NCI-H460 (cell line): ENCODE measurements at regions not wholly inside any gene's neighbourhood (a gene's known extent, or its start where the extent isn't known, plus 50 kb on each side); places are given as distances from the start of the nearest gene placed in this dataset.
"Not testable (repeated sequence)": the region's sequence is repeated elsewhere in the genome, so short reads cannot be mapped to it uniquely, and the experiment has no call there.

Source experiments
- DNase-seq: peaks from one replicate; pipeline ENCODE4 v3.0.0-alpha.2; 2016; ENCODE audit warnings: low read depth; ENCODE audit errors: extremely low read depth

- DNase-seq: no peak
Observed at GRCh38 chr12:72839696-72840095, 567.5 kb downstream of the TRHDE start.

GRCh38 chr12:72863671-72864070, 591.5 kb downstream of the TRHDE start:
- DNase-seq: no peak

- no peak for DNase-seq
Observed at GRCh38 chr12:72865921-72866320, 593.8 kb downstream of the TRHDE start.

- no peak for DNase-seq
Observed at GRCh38 chr12:72869024-72869423, 596.9 kb downstream of the TRHDE start.

GRCh38 chr12:72872238-72872887, 600.2 kb downstream of the TRHDE start:
- DNase-seq: no peak

- DNase-seq: no peak
Observed at GRCh38 chr12:72872996-72873395, 600.8 kb downstream of the TRHDE start.

GRCh38 chr12:72876092-72876491, 603.9 kb downstream of the TRHDE start:
- DNase-seq: no peak

- DNase-seq: no peak
Observed at GRCh38 chr12:72888693-72889092, 616.5 kb downstream of the TRHDE start.

GRCh38 chr12:72889791-72890190, 617.6 kb downstream of the TRHDE start:
- no peak for DNase-seq

- DNase-seq: no peak
Observed at GRCh38 chr12:72901685-72902084, 629.5 kb downstream of the TRHDE start.

GRCh38 chr12:72925716-72926115, 653.5 kb downstream of the TRHDE start:
- no peak for DNase-seq

- DNase-seq: not testable (repeated sequence)
Observed at GRCh38 chr12:72931838-72932237, 659.7 kb downstream of the TRHDE start.

GRCh38 chr12:72937486-72937885, 665.3 kb downstream of the TRHDE start:
- no peak for DNase-seq

GRCh38 chr12:72957454-72957853, 685.3 kb downstream of the TRHDE start:
- DNase-seq: no peak

GRCh38 chr12:72966684-72967083, 694.5 kb downstream of the TRHDE start:
- DNase-seq: no peak

GRCh38 chr12:72974954-72975555, 702.9 kb downstream of the TRHDE start:
- no peak for DNase-seq

GRCh38 chr12:72978999-72979398, 706.8 kb downstream of the TRHDE start:
- no peak for DNase-seq

- DNase-seq: no peak
Observed at GRCh38 chr12:72982356-72982755, 710.2 kb downstream of the TRHDE start.

- no peak for DNase-seq
Observed at GRCh38 chr12:72986963-72987362, 714.8 kb downstream of the TRHDE start.

- no peak for DNase-seq
Observed at GRCh38 chr12:72989458-72989947, 717.3 kb downstream of the TRHDE start.

- DNase-seq: not testable (repeated sequence)
Observed at GRCh38 chr12:72995029-72995428, 722.9 kb downstream of the TRHDE start.

- DNase-seq: no peak
Observed at GRCh38 chr12:72995616-72996015, 723.4 kb downstream of the TRHDE start.
